Spleen (tissue), 11 donors: ENCODE measurements at regions not wholly inside any gene's neighbourhood (a gene's known extent, or its start where the extent isn't known, plus 50 kb on each side); places are given as distances from the start of the nearest gene placed in this dataset.

Experiments
- DNase-seq: peaks from one replicate; pipeline ENCODE4 v3.0.0-alpha.2; 2020
- H3K27ac ChIP-seq, 8 donors: fragments of 200-600 bp; sonication (generic) in 7 of 8; 1 replicate in 4 of 8; 2 replicates in 4 of 8; pipeline versions ENCODE4 v1.5.0 to v1.8.0; 2016 to 2021; ENCODE audit warnings: inconsistent platforms in 4 of 8, mild to moderate bottlenecking in 4 of 8, moderate library complexity in 1 of 8
- H3K27me3 ChIP-seq, 7 donors: fragments of 200-600 bp; sonication (generic) in 6 of 7; replicated peaks in 1 of 7; 1 replicate in 4 of 7; 2 replicates in 3 of 7; pipeline versions ENCODE4 v1.5.0 to v1.8.0; 2016 to 2021; ENCODE audit warnings: inconsistent platforms in 3 of 7, mild to moderate bottlenecking in 1 of 7
- H3K36me3 ChIP-seq, 6 donors: fragments of 200-600 bp; sonication (generic) in 5 of 6; 1 replicate in 4 of 6; 2 replicates in 2 of 6; pipeline versions ENCODE4 v1.5.0 to v1.8.0; 2016 to 2021; ENCODE audit warnings: inconsistent platforms in 2 of 6
- H3K4me1 ChIP-seq, 6 donors: fragments of 200-600 bp; sonication (generic) in 5 of 6; 1 replicate in 3 of 6; 2 replicates in 3 of 6; pipeline versions ENCODE4 v1.5.0 to v1.8.0; 2016 to 2021; ENCODE audit warnings: inconsistent platforms in 3 of 6
- H3K4me3 ChIP-seq, 8 donors: fragments of 200-600 bp; sonication (generic) in 7 of 8; 1 replicate in 4 of 8; 2 replicates in 4 of 8; pipeline versions ENCODE4 v1.5.0 to v1.8.0; 2016 to 2021; ENCODE audit warnings: inconsistent platforms in 4 of 8, mild to moderate bottlenecking in 4 of 8, moderate library complexity in 2 of 8
- H3K9me3 ChIP-seq, 8 donors: fragments of 200-600 bp; sonication (generic) in 7 of 8; 1 replicate in 4 of 8; 2 replicates in 4 of 8; pipeline versions ENCODE4 v1.5.0 to v1.8.0; 2016 to 2021; ENCODE audit warnings: inconsistent platforms in 4 of 8
- CTCF ChIP-seq, 11 experiments: fragments of 200-600 bp in 7 of 11; fragments of 450-650 bp in 4 of 11; sonication (generic) in 4 of 11; IDR thresholded peaks in 8 of 11; conservative IDR thresholded peaks in 3 of 11; 1 replicate in 7 of 11; 2 replicates in 4 of 11; pipeline versions ENCODE4 v1.4.0 to v1.8.0; 2016 to 2021; ENCODE audit warnings: antibody characterized with exemption in 11 of 11, inconsistent platforms in 4 of 11, mild to moderate bottlenecking in 1 of 11
- POLR2A ChIP-seq, 3 donors: fragments of 450-650 bp; IDR thresholded peaks; one replicate each; pipeline ENCODE4 v1.5.1; 2017; ENCODE audit warnings: antibody characterized with exemption in 3 of 3, mild to moderate bottlenecking in 1 of 3
- POLR2AphosphoS5 ChIP-seq, 3 donors: sonication (generic); formaldehyde crosslinking; IDR thresholded peaks; one replicate each; pipeline ENCODE4 v1.5.1; 2017; ENCODE audit warnings: antibody characterized with exemption in 3 of 3
- WGBS, 5 donors: extraction: QIAGEN DNeasy Blood & Tissue Kit in 3 of 5; methylation state at CpG; one replicate each; pipeline versions ENCODE4 v1.1.5 to v1.1.7; 2013 to 2018; 5-methylcytosine and 5-hydroxymethylcytosine counted together
- intact Hi-C: fragments of 100-400 bp; cut with DNase I; formaldehyde crosslinking; loops from one replicate; pipeline ENCODE4 v1.15.0; 2023; ENCODE audit warnings: low total_unique reads
- donor health status: healthy with polysubstance abuse.
- donor health status: DM: no; HTN: no; CAD: no; lungs with moderate emphysema.
- donor health status: DM: no; HTN: no; CAD: no.
- donor health status: Bipolar disorder and iron deficiency.
- donor health status: healthy.
- donor health status: DM: no; HTN: no; CAD: no.
- donor health status: DM: yes; HTN: yes; CAD: no.

DNA sequence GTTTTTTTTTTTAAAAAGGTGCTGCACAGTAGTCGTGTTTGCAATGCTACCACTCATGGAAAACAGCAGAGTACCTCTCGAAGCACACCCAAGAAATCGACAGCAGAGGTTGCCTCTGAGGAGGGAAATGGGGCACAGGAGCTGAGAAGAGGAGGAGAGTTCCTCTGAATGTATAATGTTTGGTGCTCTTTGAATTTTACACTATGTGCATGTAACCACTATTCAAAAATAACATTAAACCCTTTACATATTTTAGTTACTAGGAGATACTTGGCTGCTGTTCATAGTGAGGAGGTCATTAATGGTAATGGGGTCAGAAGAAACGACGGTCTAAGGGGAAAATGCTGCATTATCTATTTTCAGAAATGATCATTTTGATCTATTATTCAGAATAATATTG, 129.4 kb upstream of the CLEC14A start:
- H3K36me3 ChIP-seq, result no peaks in the 10 kb centered on the region
- DNase-seq, result no peak
- H3K27me3 ChIP-seq, result no peaks in the 10 kb centered on the region
- intact Hi-C loops, result no loop called here
- TF ChIP-seq CTCF (IDR thresholded peaks at IDR 0.05 in 8 of 11, conservative IDR thresholded peaks at IDR 0.05 in 3 of 11), result no peak
- H3K4me1 ChIP-seq, result peaks cover 0 to 4% (median 0%) of the 10 kb centered on the region in 6 donors
- no peak overlapping the region for H3K27ac ChIP-seq
- H3K9me3 ChIP-seq, result peaks cover 0 to 17% (median 7%) of the 10 kb centered on the region in 8 donors
- no peak overlapping the region for H3K4me3 ChIP-seq
- 69 to 84% (median 75%) methylated on average over 5 of the region's 5 CpGs for WGBS, 5 donors

DNA sequence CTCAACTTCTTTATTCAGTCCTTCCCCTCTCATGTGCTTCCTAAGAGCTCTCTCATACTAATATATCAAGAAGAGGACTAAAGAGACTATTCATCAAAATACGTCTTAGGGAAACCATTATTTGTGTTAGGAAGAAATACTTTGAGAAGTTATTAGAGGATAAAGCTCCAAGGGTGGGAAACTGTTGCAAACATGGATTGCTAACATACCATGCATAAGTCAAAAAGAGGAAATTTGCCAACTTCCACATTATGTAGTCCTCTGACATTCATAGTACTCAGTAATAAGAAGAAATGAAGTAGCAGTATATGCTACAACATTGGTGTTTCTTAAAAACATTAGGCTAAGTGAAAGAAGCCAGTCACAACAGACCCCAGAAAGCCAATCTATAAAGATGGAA, 128.8 kb upstream of the CLEC14A start:
- no peak for DNase-seq
- no peaks in the 10 kb centered on the region for H3K27me3 ChIP-seq
- H3K9me3 ChIP-seq, result peaks cover 0 to 18% (median 7%) of the 10 kb centered on the region in 8 donors
- H3K36me3 ChIP-seq, result no peaks in the 10 kb centered on the region
- H3K4me1 ChIP-seq, result peaks cover 0 to 4% (median 0%) of the 10 kb centered on the region in 6 donors
- 77 to 91% (median 84%) methylated on average over 1 of the region's 1 CpG for WGBS, 5 donors
- intact Hi-C loops, result no loop called here
- no peak for TF ChIP-seq POLR2AphosphoS5 (IDR thresholded peaks at IDR 0.05)
- TF ChIP-seq POLR2A (IDR thresholded peaks at IDR 0.05), result no peak
- no peak for TF ChIP-seq CTCF (IDR thresholded peaks at IDR 0.05 in 8 of 11, conservative IDR thresholded peaks at IDR 0.05 in 3 of 11)
- no peak overlapping the region for H3K4me3 ChIP-seq
- H3K27ac ChIP-seq, result no peak overlapping the region

GRCh38 chr14:38367922-38368321, 112.0 kb upstream of the CLEC14A start:
- H3K9me3 ChIP-seq, result no peaks in the 10 kb centered on the region
- WGBS, 5 donors, result 62 to 75% (median 63%) methylated on average over 4 of the region's 4 CpGs
- H3K36me3 ChIP-seq, result no peaks in the 10 kb centered on the region
- no peak for DNase-seq
- H3K4me1 ChIP-seq, result no peaks in the 10 kb centered on the region
- H3K4me3 ChIP-seq, result no peak overlapping the region
- TF ChIP-seq CTCF (IDR thresholded peaks at IDR 0.05 in 8 of 11, conservative IDR thresholded peaks at IDR 0.05 in 3 of 11) (no peak), POLR2AphosphoS5 (IDR thresholded peaks at IDR 0.05) (no peak), POLR2A (IDR thresholded peaks at IDR 0.05) (no peak)
- no peak overlapping the region for H3K27ac ChIP-seq
- intact Hi-C loops, result no loop called here
- H3K27me3 ChIP-seq, result no peaks in the 10 kb centered on the region

DNA sequence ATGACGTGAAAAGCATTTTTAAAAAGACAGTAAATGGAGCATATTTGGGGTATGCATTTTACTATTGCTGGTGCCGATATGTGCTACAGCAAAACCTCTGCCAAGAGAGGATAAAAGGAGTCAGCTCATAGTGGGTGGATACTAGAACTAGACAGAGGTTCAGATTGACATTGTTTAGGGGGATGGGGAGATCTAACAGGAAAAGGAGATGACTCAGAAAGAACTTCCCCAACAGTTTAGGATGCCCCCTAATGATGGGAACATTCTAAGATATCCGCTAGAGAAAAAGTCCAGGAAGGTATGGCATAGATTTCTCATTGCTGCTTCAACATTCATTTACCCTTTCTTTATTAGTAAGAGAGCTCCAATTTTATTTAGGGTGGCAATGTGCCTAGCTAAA, 110.5 kb upstream of the CLEC14A start:
- Histone ChIP-seq H3K9me3 (no peaks in the 10 kb centered on the region), H3K36me3 (no peaks in the 10 kb centered on the region), H3K4me1 (no peaks in the 10 kb centered on the region), H3K27ac (no peak overlapping the region), H3K4me3 (no peak overlapping the region), H3K27me3 (no peaks in the 10 kb centered on the region)
- 68 to 92% (median 83%) methylated on average over 3 of the region's 3 CpGs for WGBS, 5 donors
- DNase-seq, result no peak
- intact Hi-C loops, result no loop called here
- TF ChIP-seq POLR2AphosphoS5 (IDR thresholded peaks at IDR 0.05), result no peak
- no peak for TF ChIP-seq POLR2A (IDR thresholded peaks at IDR 0.05)
- TF ChIP-seq CTCF (IDR thresholded peaks at IDR 0.05 in 8 of 11, conservative IDR thresholded peaks at IDR 0.05 in 3 of 11), result no peak
